Gastroesophageal sphincter (tissue), 4 donors: ENCODE measurements at regions not wholly inside any gene's neighbourhood (a gene's known extent, or its start where the extent isn't known, plus 50 kb on each side); places are given as distances from the start of the nearest gene placed in this dataset.

ENCODE experiments used
- ATAC-seq: fragments of 150-250 bp; one replicate; pipeline ENCODE4 v1.9.1; 2016; ENCODE audit warnings: mild to moderate bottlenecking, moderate library complexity
- H3K27ac ChIP-seq, 4 donors: fragments of 200-600 bp; sonication (generic) in 3 of 4; 1 replicate in 3 of 4; 2 replicates in 1 of 4; pipeline ENCODE4 v1.5.1; 2016 to 2019
- H3K27me3 ChIP-seq: fragments of 200-600 bp; sonication (generic); one replicate; pipeline ENCODE4 v1.5.1; 2019
- H3K36me3 ChIP-seq, 2 donors: fragments of 200-600 bp; sonication (generic); one replicate each; pipeline ENCODE4 v1.5.1; 2019; ENCODE audit warnings: control low read depth in 1 of 2
- H3K4me1 ChIP-seq, 3 donors: fragments of 200-600 bp; sonication (generic); 1 replicate in 2 of 3; 2 replicates in 1 of 3; pipeline ENCODE4 v1.5.1; 2016 to 2019; ENCODE audit warnings: control low read depth in 2 of 3
- H3K4me3 ChIP-seq, 2 donors: fragments of 200-600 bp; sonication (generic); one replicate each; pipeline ENCODE4 v1.5.1; 2019; ENCODE audit warnings: mild to moderate bottlenecking in 1 of 2, moderate library complexity in 1 of 2
- H3K9me3 ChIP-seq, 3 donors: fragments of 200-600 bp; sonication (generic); one replicate each; pipeline ENCODE4 v1.5.1; 2017 to 2019; ENCODE audit warnings: control low read depth in 2 of 3
- EP300 ChIP-seq: sonication (generic); formaldehyde crosslinking; IDR thresholded peaks from one replicate; pipeline ENCODE4 v1.6.1; 2017; ENCODE audit warnings: antibody characterized with exemption, mild to moderate bottlenecking
- POLR2A ChIP-seq, 2 donors: fragments of 450-650 bp; IDR thresholded peaks; one replicate each; pipeline ENCODE4 v1.6.1; 2017; ENCODE audit warnings: antibody characterized with exemption in 2 of 2, mild to moderate bottlenecking in 2 of 2, moderate library complexity in 1 of 2
- POLR2AphosphoS5 ChIP-seq: sonication (generic); formaldehyde crosslinking; IDR thresholded peaks from one replicate; pipeline ENCODE4 v1.6.1; 2017; ENCODE audit warnings: antibody characterized with exemption
- WGBS, 2 donors: methylation state at CpG; one replicate each; pipeline ENCODE4 v1.1.5; 2018; ENCODE audit warnings: low coverage in 1 of 2; 5-methylcytosine and 5-hydroxymethylcytosine counted together
- TF ChIP-seq, protein P1 (sequence below), 4 experiments: fragments of 200-600 bp in 2 of 4; fragments of 450-650 bp in 2 of 4; sonication (generic) in 1 of 4; IDR thresholded peaks; one replicate each; pipeline ENCODE4 v1.5.1; 2017 to 2019; ENCODE audit warnings: antibody characterized with exemption in 4 of 4, mild to moderate bottlenecking in 2 of 4, moderate library complexity in 2 of 4

DNA sequence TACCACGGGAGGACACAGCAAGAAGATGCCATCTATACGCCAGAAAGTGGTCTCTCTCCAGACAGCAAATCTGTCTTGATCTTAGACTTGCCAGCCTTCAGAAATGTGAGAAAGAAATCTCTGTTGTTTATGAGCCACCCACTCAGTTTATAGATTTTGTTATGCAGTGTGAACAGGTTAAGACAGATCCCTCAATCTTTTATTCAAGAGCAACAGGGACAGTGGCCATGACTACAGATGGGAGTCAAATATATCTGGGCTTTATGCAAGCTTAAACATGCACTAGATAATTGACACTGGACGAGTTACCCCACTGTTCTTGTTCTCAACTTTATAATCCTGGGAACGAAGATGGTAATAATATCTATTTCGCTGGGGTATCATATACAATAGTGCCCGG is 288.7 kb downstream of the RPAP3 start:
- no peak for ATAC-seq
- H3K4me3 ChIP-seq = no peak overlapping the region

DNA sequence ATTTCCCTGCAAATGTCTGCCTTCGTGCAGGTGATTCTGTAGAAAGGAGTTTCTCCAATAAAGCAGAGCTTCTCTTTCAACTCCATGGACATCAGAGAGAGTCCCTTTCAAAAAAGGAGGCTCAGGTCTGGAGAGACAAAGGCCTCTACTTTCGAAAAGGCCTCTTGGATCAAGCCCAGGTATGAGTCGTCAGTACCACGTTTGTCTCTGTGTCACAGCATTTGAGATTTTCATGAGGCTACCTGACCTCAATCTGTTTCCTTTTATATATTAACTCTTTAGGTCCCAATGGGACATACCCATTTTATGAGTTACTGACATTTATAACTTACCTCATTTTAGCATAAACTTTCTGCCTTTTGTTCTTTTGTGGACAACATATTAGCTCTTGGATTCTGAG is 290.8 kb downstream of the RPAP3 start:
- no peaks in the 10 kb centered on the region for H3K36me3 ChIP-seq
- H3K9me3 ChIP-seq = no peaks in the 10 kb centered on the region
- no peak for ATAC-seq
- H3K4me3 ChIP-seq = no peak overlapping the region
- H3K4me1 ChIP-seq = no peaks in the 10 kb centered on the region
- TF ChIP-seq, protein P1, sequence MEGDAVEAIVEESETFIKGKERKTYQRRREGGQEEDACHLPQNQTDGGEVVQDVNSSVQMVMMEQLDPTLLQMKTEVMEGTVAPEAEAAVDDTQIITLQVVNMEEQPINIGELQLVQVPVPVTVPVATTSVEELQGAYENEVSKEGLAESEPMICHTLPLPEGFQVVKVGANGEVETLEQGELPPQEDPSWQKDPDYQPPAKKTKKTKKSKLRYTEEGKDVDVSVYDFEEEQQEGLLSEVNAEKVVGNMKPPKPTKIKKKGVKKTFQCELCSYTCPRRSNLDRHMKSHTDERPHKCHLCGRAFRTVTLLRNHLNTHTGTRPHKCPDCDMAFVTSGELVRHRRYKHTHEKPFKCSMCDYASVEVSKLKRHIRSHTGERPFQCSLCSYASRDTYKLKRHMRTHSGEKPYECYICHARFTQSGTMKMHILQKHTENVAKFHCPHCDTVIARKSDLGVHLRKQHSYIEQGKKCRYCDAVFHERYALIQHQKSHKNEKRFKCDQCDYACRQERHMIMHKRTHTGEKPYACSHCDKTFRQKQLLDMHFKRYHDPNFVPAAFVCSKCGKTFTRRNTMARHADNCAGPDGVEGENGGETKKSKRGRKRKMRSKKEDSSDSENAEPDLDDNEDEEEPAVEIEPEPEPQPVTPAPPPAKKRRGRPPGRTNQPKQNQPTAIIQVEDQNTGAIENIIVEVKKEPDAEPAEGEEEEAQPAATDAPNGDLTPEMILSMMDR (IDR thresholded peaks at IDR 0.05) = no peak
- TF ChIP-seq EP300 = no peak
- H3K27me3 ChIP-seq = no peaks in the 10 kb centered on the region
- WGBS, 2 donors = 30 to 51% methylated on average over 4 of the region's 4 CpGs
- H3K27ac ChIP-seq = no peak overlapping the region

More for the DNA sequence above, 288.7 kb downstream of the RPAP3 start:
- Histone ChIP-seq H3K4me1 (no peaks in the 10 kb centered on the region), H3K36me3 (no peaks in the 10 kb centered on the region), H3K27me3 (no peaks in the 10 kb centered on the region), H3K9me3 (no peaks in the 10 kb centered on the region), H3K27ac (no peak overlapping the region)
- 77 to 78% methylated on average over 6 of the region's 6 CpGs for WGBS, 2 donors
- no peak for TF ChIP-seq POLR2AphosphoS5
- TF ChIP-seq POLR2A (IDR thresholded peaks at IDR 0.05) = no peak
- TF ChIP-seq, protein P1 (IDR thresholded peaks at IDR 0.05) = no peak
- no peak for TF ChIP-seq EP300

- ATAC-seq = no peak
- Histone ChIP-seq H3K27me3 (no peaks in the 10 kb centered on the region), H3K4me1 (no peaks in the 10 kb centered on the region), H3K27ac (no peak overlapping the region), H3K9me3 (no peaks in the 10 kb centered on the region), H3K36me3 (no peaks in the 10 kb centered on the region), H3K4me3 (no peak overlapping the region)
- WGBS, 2 donors = 0 to 41% methylated on average over 1 to 3 of the region's 3 CpGs
- TF ChIP-seq POLR2A (IDR thresholded peaks at IDR 0.05) (no peak), EP300 (no peak), POLR2AphosphoS5 (no peak)
- TF ChIP-seq, protein P1 (IDR thresholded peaks at IDR 0.05) = no peak
Measured at GRCh38 chr12:47414511-47414910, 291.3 kb downstream of the RPAP3 start.

GRCh38 chr12:47413806-47414205 is 292.0 kb downstream of the RPAP3 start:
- no peak for TF ChIP-seq POLR2A (IDR thresholded peaks at IDR 0.05)
- TF ChIP-seq, protein P1 (IDR thresholded peaks at IDR 0.05) = no peak
- TF ChIP-seq POLR2AphosphoS5 = no peak
- no peak for TF ChIP-seq EP300
- Histone ChIP-seq H3K27ac (no peak overlapping the region), H3K27me3 (no peaks in the 10 kb centered on the region), H3K4me1 (no peaks in the 10 kb centered on the region), H3K9me3 (no peaks in the 10 kb centered on the region), H3K36me3 (no peaks in the 10 kb centered on the region), H3K4me3 (no peak overlapping the region)
- ATAC-seq = no peak

DNA sequence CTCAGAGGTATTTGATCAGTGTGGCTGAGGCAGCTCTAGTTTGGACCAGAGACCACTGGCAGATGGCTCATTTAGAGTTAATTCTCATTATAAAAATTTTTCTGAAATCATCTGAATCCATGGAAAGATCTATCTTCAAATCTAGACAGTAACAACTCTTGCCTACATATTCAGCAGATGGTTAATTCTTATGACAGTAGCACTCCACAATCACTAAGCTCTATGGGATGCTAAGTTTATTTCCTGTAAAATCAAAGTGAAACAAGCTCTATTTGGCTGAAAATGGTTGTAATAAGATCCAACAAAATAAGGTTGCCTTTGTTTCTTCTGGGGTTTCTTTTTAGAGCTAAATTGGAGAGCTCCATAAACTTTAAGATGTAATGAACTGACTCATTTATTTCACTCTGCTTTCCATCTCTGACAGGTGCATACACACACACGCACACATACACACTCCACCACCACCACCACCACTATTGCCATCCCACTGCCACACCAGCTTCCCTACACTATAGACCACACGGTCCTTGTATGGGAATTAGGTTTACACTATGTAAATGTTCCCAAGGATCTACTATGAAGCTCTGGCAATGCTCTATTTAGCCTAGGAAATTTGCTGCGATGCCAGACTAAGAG is 293.1 kb downstream of the RPAP3 start:
- no peak for ATAC-seq
- Histone ChIP-seq H3K4me3 (no peak overlapping the region), H3K27me3 (no peaks in the 10 kb centered on the region), H3K4me1 (no peaks in the 10 kb centered on the region), H3K9me3 (no peaks in the 10 kb centered on the region), H3K36me3 (no peaks in the 10 kb centered on the region), H3K27ac (no peak overlapping the region)
- 83 to 100% methylated on average over 2 to 3 of the region's 3 CpGs for WGBS, 2 donors
- no peak for TF ChIP-seq POLR2AphosphoS5
- TF ChIP-seq POLR2A (IDR thresholded peaks at IDR 0.05) = no peak
- TF ChIP-seq EP300 = no peak
- TF ChIP-seq, protein P1 (IDR thresholded peaks at IDR 0.05) = no peak
